ENCODE measurements at regions not wholly inside any gene's neighbourhood (a gene's known extent, or its start where the extent isn't known, plus 50 kb on each side); places are given as distances from the start of the nearest gene placed in this dataset.
A peak's percentile ranks its signal among the peaks of the same experiment; 100 is the strongest.

DNA sequence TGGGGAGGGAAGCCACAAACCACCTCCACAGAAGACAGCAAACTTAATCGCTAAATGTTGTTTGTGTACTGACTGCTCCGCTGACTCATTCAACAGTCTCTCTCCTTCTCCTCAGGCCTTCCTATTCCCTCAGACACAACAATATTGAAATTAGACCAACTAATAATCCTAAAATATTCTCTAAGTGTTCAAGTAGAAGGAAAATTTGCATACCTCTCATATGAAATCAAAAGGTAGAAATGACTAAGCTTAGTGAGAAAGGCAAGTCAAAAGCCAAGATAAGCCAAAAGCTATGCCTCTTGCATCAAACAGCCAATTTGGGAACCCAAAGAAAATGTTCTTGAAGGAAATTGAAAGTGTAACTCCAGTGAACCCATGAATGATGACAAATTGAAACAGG, 75.7 kb upstream of the ARHGAP24 start:
- no peaks in the 10 kb centered on the region for H3K4me1 ChIP-seq
- H3K4me3 ChIP-seq = no peak overlapping the region
- no peak for DNase-seq
- no peaks in the 10 kb centered on the region for H3K36me3 ChIP-seq
- intact Hi-C loops (cut with DNase I; ENCODE audit: low total_unique reads) = no loop called here
- WGBS, 5 donors = 75 to 88% (median 87%) methylated on average over 2 of the region's 2 CpGs
- H3K27me3 ChIP-seq = no peaks in the 10 kb centered on the region
- TF ChIP-seq POLR2AphosphoS5 (IDR thresholded peaks at IDR 0.05) (no peak), POLR2A (IDR thresholded peaks at IDR 0.05) (no peak), EP300 (IDR thresholded peaks at IDR 0.05) (no peak)
- TF ChIP-seq, protein P1, sequence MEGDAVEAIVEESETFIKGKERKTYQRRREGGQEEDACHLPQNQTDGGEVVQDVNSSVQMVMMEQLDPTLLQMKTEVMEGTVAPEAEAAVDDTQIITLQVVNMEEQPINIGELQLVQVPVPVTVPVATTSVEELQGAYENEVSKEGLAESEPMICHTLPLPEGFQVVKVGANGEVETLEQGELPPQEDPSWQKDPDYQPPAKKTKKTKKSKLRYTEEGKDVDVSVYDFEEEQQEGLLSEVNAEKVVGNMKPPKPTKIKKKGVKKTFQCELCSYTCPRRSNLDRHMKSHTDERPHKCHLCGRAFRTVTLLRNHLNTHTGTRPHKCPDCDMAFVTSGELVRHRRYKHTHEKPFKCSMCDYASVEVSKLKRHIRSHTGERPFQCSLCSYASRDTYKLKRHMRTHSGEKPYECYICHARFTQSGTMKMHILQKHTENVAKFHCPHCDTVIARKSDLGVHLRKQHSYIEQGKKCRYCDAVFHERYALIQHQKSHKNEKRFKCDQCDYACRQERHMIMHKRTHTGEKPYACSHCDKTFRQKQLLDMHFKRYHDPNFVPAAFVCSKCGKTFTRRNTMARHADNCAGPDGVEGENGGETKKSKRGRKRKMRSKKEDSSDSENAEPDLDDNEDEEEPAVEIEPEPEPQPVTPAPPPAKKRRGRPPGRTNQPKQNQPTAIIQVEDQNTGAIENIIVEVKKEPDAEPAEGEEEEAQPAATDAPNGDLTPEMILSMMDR (IDR thresholded peaks at IDR 0.05) = no peak
- H3K9me3 ChIP-seq = no peaks in the 10 kb centered on the region
- H3K27ac ChIP-seq = no peak overlapping the region

- WGBS, 5 donors = 51 to 82% (median 77%) methylated on average over 3 of the region's 3 CpGs
- Histone ChIP-seq H3K4me3 (no peak overlapping the region), H3K27me3 (no peaks in the 10 kb centered on the region), H3K36me3 (no peaks in the 10 kb centered on the region), H3K9me3 (no peaks in the 10 kb centered on the region), H3K27ac (no peak overlapping the region), H3K4me1 (no peaks in the 10 kb centered on the region)
- intact Hi-C loops (cut with DNase I; ENCODE audit: low total_unique reads) = no loop called here
- TF ChIP-seq EP300 (IDR thresholded peaks at IDR 0.05) = no peak
- no peak for TF ChIP-seq POLR2A (IDR thresholded peaks at IDR 0.05)
- TF ChIP-seq, protein P1 (IDR thresholded peaks at IDR 0.05) = no peak
- no peak for TF ChIP-seq POLR2AphosphoS5 (IDR thresholded peaks at IDR 0.05)
- peak in 1 of 2 donors; percentile 8 for DNase-seq
These were observed 72.6 kb upstream of the ARHGAP24 start for GRCh38 chr4:85402371-85402770.

DNA sequence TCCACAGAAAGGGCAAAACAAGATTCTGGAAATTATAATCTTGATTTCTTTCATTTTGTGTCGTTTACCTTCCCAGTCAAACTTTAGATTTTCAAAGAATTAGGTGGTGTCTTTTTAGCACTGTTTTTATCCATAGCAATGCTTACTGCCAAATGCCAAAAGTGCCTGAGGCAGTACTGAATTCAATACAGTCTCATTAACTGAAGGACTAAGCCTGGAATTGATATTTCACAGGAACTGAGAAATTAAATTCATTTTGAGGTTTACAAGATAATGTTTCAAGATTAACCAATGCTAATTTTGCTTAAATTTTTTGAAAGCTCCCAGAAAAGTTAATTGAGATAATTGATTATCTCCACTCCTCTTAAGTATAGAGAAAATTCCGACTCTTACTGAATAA, 68.8 kb upstream of the ARHGAP24 start:
- Histone ChIP-seq H3K9me3 (no peaks in the 10 kb centered on the region), H3K4me1 (no peaks in the 10 kb centered on the region), H3K27me3 (no peaks in the 10 kb centered on the region), H3K4me3 (no peak overlapping the region), H3K36me3 (no peaks in the 10 kb centered on the region), H3K27ac (no peak overlapping the region)
- TF ChIP-seq, protein P1 (IDR thresholded peaks at IDR 0.05) = no peak
- TF ChIP-seq POLR2AphosphoS5 (IDR thresholded peaks at IDR 0.05) (no peak), POLR2A (IDR thresholded peaks at IDR 0.05) (no peak), EP300 (IDR thresholded peaks at IDR 0.05) (no peak)
- DNase-seq = no peak
- 84 to 92% (median 89%) methylated on average over 2 of the region's 2 CpGs for WGBS, 5 donors
- intact Hi-C loops (cut with DNase I; ENCODE audit: low total_unique reads) = no loop called here

DNA sequence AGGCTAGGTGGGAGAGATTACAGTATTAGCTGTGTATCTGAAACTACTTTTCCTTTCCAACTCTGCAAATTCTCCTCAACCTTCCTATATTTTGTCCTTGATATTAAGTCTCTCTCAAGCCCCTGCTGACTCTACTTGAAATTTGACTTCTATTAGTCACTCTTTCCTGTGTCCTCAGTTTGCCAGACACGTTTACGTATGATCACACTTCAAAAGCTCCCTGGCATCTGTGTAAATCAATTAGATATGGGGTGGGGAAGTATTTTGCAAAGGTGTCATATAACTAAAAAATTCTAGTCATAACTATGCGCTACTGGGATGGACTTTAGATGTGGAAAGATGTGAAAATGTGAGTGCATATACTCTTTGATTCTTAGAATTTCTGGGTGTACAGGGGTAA, 67.4 kb upstream of the ARHGAP24 start:
- WGBS, 5 donors = 84 to 88% (median 88%) methylated on average over 3 of the region's 3 CpGs
- Histone ChIP-seq H3K4me3 (no peak overlapping the region), H3K9me3 (no peaks in the 10 kb centered on the region), H3K36me3 (no peaks in the 10 kb centered on the region), H3K27me3 (no peaks in the 10 kb centered on the region), H3K27ac (no peak overlapping the region), H3K4me1 (no peaks in the 10 kb centered on the region)
- TF ChIP-seq POLR2A (IDR thresholded peaks at IDR 0.05) = no peak
- TF ChIP-seq EP300 (IDR thresholded peaks at IDR 0.05) = no peak
- no peak for TF ChIP-seq POLR2AphosphoS5 (IDR thresholded peaks at IDR 0.05)
- TF ChIP-seq, protein P1 (IDR thresholded peaks at IDR 0.05) = no peak
- no peak for DNase-seq
- intact Hi-C loops (cut with DNase I; ENCODE audit: low total_unique reads) = no loop called here

Data from stomach (tissue), 8 donors.